ENCODE measurements at regions not wholly inside any gene's neighbourhood (a gene's known extent, or its start where the extent isn't known, plus 50 kb on each side); places are given as distances from the start of the nearest gene placed in this dataset.

DNA sequence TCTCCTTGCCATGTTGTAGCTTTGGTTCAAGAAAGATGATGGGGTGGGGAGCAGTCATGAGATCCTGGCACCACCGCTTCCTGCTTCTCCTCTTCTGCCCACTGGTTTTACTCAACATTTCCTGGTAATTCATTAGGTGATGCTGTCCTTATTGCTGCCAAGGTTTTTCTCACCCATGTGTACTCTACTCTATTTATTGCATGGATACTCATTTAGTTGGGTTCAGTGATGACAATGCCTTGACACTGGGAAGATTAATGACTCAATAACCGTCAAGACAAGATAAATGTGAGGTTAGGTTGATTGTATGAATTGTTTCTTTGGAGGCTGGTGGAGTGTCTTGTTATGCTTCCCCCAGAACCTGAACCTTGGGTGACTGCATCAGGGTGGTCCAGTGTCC is 484.2 kb downstream of the SIPA1L2 start:
- TF ChIP-seq, protein P1, sequence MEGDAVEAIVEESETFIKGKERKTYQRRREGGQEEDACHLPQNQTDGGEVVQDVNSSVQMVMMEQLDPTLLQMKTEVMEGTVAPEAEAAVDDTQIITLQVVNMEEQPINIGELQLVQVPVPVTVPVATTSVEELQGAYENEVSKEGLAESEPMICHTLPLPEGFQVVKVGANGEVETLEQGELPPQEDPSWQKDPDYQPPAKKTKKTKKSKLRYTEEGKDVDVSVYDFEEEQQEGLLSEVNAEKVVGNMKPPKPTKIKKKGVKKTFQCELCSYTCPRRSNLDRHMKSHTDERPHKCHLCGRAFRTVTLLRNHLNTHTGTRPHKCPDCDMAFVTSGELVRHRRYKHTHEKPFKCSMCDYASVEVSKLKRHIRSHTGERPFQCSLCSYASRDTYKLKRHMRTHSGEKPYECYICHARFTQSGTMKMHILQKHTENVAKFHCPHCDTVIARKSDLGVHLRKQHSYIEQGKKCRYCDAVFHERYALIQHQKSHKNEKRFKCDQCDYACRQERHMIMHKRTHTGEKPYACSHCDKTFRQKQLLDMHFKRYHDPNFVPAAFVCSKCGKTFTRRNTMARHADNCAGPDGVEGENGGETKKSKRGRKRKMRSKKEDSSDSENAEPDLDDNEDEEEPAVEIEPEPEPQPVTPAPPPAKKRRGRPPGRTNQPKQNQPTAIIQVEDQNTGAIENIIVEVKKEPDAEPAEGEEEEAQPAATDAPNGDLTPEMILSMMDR (IDR thresholded peaks at IDR 0.05; ENCODE audit: insufficient read depth, low read length), result no peak
- TF ChIP-seq GABPA (IDR thresholded peaks at IDR 0.05; ENCODE audit: low read depth), result no peak
- no peak for TF ChIP-seq POLR2AphosphoS5 (IDR thresholded peaks at IDR 0.05; ENCODE audit: low read depth)
